ENCODE measurements at regions not wholly inside any gene's neighbourhood (a gene's known extent, or its start where the extent isn't known, plus 50 kb on each side); places are given as distances from the start of the nearest gene placed in this dataset.

DNA sequence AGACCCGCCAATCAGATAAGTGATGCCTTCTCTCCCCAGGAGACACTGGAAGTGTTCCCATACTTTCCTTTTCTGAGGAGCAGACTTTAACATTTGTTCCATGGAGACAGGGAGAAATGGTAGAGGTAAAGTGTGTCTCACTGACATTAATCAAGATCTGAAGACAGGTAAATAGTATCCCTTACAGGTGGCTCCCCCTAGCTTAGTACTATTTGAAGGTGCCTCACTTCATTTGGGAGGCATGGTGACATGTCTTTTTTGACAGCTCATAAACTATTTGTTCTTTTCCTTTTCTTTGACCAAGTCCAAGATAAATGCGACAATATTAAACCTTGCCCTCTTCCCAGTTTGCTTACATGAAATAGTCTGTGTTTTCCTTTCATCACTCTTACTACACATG, 485.6 kb upstream of the IL12A start:
- TF ChIP-seq, protein P1, sequence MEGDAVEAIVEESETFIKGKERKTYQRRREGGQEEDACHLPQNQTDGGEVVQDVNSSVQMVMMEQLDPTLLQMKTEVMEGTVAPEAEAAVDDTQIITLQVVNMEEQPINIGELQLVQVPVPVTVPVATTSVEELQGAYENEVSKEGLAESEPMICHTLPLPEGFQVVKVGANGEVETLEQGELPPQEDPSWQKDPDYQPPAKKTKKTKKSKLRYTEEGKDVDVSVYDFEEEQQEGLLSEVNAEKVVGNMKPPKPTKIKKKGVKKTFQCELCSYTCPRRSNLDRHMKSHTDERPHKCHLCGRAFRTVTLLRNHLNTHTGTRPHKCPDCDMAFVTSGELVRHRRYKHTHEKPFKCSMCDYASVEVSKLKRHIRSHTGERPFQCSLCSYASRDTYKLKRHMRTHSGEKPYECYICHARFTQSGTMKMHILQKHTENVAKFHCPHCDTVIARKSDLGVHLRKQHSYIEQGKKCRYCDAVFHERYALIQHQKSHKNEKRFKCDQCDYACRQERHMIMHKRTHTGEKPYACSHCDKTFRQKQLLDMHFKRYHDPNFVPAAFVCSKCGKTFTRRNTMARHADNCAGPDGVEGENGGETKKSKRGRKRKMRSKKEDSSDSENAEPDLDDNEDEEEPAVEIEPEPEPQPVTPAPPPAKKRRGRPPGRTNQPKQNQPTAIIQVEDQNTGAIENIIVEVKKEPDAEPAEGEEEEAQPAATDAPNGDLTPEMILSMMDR (IDR thresholded peaks at IDR 0.05; ENCODE audit: low read length): no peak
- no peak for TF ChIP-seq EZH2 (optimal IDR thresholded peaks at IDR 0.05; ENCODE audit: low read depth, low read length)
- no peak for TF ChIP-seq EZH2phosphoT487 (IDR thresholded peaks at IDR 0.05; ENCODE audit: low read length)

All from MM.1S (cell line).